Effector memory CD8-positive, alpha-beta T cell (primary cell): ENCODE measurements at regions not wholly inside any gene's neighbourhood (a gene's known extent, or its start where the extent isn't known, plus 50 kb on each side); places are given as distances from the start of the nearest gene placed in this dataset.

Source experiments
- ATAC-seq: fragments of 150-1000 bp; cut with Tn5 transposase; replicated peaks from 2 replicates; pipeline ENCODE4 v1.10.0; 2021; ENCODE audit warnings: mild to moderate bottlenecking, moderate library complexity
- DNase-seq, 3 experiments: peaks; one replicate each; pipeline ENCODE4 v3.0.0; 2021
- H3K27ac Mint-ChIP-seq, 2 donors: one replicate each; pipeline ENCODE4 v1.8.0; 2022; ENCODE audit warnings: mild to moderate bottlenecking in 2 of 2, mixed read lengths in 2 of 2, moderate library complexity in 2 of 2
- H3K27me3 Mint-ChIP-seq, 2 donors: one replicate each; pipeline ENCODE4 v1.8.0; 2022; ENCODE audit warnings: mixed read lengths in 2 of 2
- H3K36me3 Mint-ChIP-seq: one replicate; pipeline ENCODE4 v1.8.0; 2022; ENCODE audit warnings: mild to moderate bottlenecking, moderate library complexity, mixed read lengths; ENCODE audit not compliant: insufficient read depth
- H3K4me1 Mint-ChIP-seq, 2 donors: one replicate each; pipeline ENCODE4 v1.8.0; 2022; ENCODE audit warnings: low read depth in 2 of 2, mixed read lengths in 2 of 2
- H3K4me3 Mint-ChIP-seq, 2 donors: one replicate each; pipeline ENCODE4 v1.8.0; 2022; ENCODE audit warnings: mild to moderate bottlenecking in 2 of 2, mixed read lengths in 2 of 2, moderate library complexity in 2 of 2
- H3K9me3 Mint-ChIP-seq, 2 donors: one replicate each; pipeline ENCODE4 v1.8.0; 2022; ENCODE audit warnings: mixed read lengths in 2 of 2

- no peak overlapping the region for H3K4me3 Mint-ChIP-seq
- DNase-seq: no peak
- H3K4me1 Mint-ChIP-seq: peaks cover 0 to 2% of the 10 kb centered on the region in 2 donors
- H3K27ac Mint-ChIP-seq: no peak overlapping the region
- H3K36me3 Mint-ChIP-seq: no peaks in the 10 kb centered on the region
- H3K27me3 Mint-ChIP-seq: peaks cover 0 to 4% of the 10 kb centered on the region in 2 donors
- ATAC-seq: no peak
- H3K9me3 Mint-ChIP-seq: no peaks in the 10 kb centered on the region
Measured at GRCh38 chr10:3548076-3548475, 236.9 kb downstream of the KLF6 start.

- no peak for ATAC-seq
- no peak for DNase-seq
- no peaks in the 10 kb centered on the region for H3K9me3 Mint-ChIP-seq
- H3K36me3 Mint-ChIP-seq: no peaks in the 10 kb centered on the region
- H3K4me3 Mint-ChIP-seq: no peak overlapping the region
- H3K4me1 Mint-ChIP-seq: no peaks in the 10 kb centered on the region
- no peak overlapping the region for H3K27ac Mint-ChIP-seq
- peaks cover 0 to 4% of the 10 kb centered on the region in 2 donors for H3K27me3 Mint-ChIP-seq
Measured at GRCh38 chr10:3544561-3544960, 240.4 kb downstream of the KLF6 start.

- H3K9me3 Mint-ChIP-seq: no peaks in the 10 kb centered on the region
- H3K4me1 Mint-ChIP-seq: no peaks in the 10 kb centered on the region
- no peak overlapping the region for H3K4me3 Mint-ChIP-seq
- no peaks in the 10 kb centered on the region for H3K27me3 Mint-ChIP-seq
- no peak overlapping the region for H3K27ac Mint-ChIP-seq
- no peak for DNase-seq
- H3K36me3 Mint-ChIP-seq: no peaks in the 10 kb centered on the region
- no peak for ATAC-seq
Measured at GRCh38 chr10:3542185-3542611, 242.8 kb downstream of the KLF6 start.

GRCh38 chr10:3539696-3540383 is 245.2 kb downstream of the KLF6 start:
- no peak overlapping the region for H3K27ac Mint-ChIP-seq
- H3K36me3 Mint-ChIP-seq: no peaks in the 10 kb centered on the region
- H3K4me1 Mint-ChIP-seq: no peaks in the 10 kb centered on the region
- no peak for DNase-seq
- H3K27me3 Mint-ChIP-seq: no peaks in the 10 kb centered on the region
- no peaks in the 10 kb centered on the region for H3K9me3 Mint-ChIP-seq
- ATAC-seq: no peak
- H3K4me3 Mint-ChIP-seq: no peak overlapping the region

GRCh38 chr10:3538656-3539531 is 246.1 kb downstream of the KLF6 start:
- Mint-ChIP-seq H3K4me1 (no peaks in the 10 kb centered on the region), H3K4me3 (no peak overlapping the region), H3K36me3 (no peaks in the 10 kb centered on the region), H3K27me3 (peaks cover 0 to 4% of the 10 kb centered on the region in 2 donors), H3K27ac (no peak overlapping the region), H3K9me3 (no peaks in the 10 kb centered on the region)
- ATAC-seq: no peak
- no peak for DNase-seq

DNA sequence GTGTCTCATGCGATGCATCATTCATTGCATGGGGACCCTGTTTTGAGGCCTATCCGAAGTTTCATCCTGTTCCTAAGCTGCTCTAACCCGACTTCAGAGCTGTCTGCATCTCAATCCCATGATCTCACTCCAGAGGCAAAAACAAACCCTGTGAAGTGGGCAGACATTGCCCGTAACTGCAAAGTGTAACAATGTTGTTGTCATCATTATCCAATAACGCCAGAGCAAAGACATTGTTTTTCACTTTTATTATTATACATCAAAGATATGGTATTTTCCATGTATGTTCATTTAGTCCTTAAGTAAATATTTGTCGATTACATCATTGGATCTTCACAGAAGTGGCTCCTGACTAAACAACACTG is 246.7 kb downstream of the KLF6 start:
- no peak for DNase-seq
- no peak for ATAC-seq
- Mint-ChIP-seq H3K27ac (no peak overlapping the region), H3K27me3 (peaks cover 0 to 8% of the 10 kb centered on the region in 2 donors), H3K4me3 (no peak overlapping the region), H3K9me3 (no peaks in the 10 kb centered on the region), H3K4me1 (no peaks in the 10 kb centered on the region), H3K36me3 (no peaks in the 10 kb centered on the region)

DNA sequence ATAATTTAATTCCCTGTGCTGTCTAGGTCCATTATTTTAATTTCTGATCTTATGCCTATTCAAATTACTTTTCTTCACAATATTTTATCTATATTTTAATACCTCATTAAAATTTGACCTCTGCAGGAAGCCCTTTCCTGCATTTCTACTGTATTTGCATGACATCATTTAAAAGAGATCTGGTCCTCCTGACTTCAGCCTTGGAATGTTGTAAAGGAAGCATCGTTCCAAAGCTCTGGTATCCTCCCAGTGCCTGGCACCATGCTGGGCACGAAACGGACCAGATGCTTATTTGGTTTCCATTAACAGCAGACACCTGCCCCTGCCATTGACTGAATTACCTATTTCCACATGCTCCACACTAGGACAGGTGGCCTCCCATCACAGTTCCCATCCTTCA is 247.5 kb downstream of the KLF6 start:
- H3K4me1 Mint-ChIP-seq: no peaks in the 10 kb centered on the region
- DNase-seq: no peak
- no peak for ATAC-seq
- peaks cover 5 to 8% of the 10 kb centered on the region in 2 donors for H3K27me3 Mint-ChIP-seq
- H3K27ac Mint-ChIP-seq: no peak overlapping the region
- H3K4me3 Mint-ChIP-seq: no peak overlapping the region
- H3K36me3 Mint-ChIP-seq: no peaks in the 10 kb centered on the region
- H3K9me3 Mint-ChIP-seq: no peaks in the 10 kb centered on the region

- Mint-ChIP-seq H3K4me3 (no peak overlapping the region), H3K4me1 (no peaks in the 10 kb centered on the region), H3K27ac (no peak overlapping the region), H3K36me3 (no peaks in the 10 kb centered on the region), H3K27me3 (peaks cover 6 to 14% of the 10 kb centered on the region in 2 donors), H3K9me3 (no peaks in the 10 kb centered on the region)
- no peak for ATAC-seq
- no peak for DNase-seq
Measured at GRCh38 chr10:3535001-3535400, 250.0 kb downstream of the KLF6 start.

DNA sequence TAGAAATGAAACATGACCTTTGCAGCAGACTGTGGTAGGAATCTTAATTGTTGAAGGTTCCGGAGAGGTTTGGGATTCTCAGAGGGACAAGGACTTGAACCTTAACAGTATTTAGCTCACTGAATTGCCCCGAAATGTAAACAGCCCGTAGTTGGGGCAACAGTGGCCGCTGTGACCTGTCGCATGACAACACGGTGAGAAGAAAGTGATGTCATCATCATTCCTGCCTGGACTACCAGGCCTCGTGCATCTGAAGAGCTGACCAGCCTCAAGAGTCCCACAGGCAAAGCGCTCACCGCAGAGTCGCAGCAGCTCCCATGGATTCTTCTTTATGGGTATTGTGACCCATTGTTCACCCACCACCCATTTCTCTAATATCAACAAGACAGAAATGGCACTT is 250.6 kb downstream of the KLF6 start:
- Mint-ChIP-seq H3K4me3 (no peak overlapping the region), H3K27me3 (peaks cover 11 to 14% of the 10 kb centered on the region in 2 donors), H3K36me3 (no peaks in the 10 kb centered on the region), H3K27ac (no peak overlapping the region), H3K4me1 (no peaks in the 10 kb centered on the region), H3K9me3 (no peaks in the 10 kb centered on the region)
- ATAC-seq (no peak), DNase-seq (no peak)

- H3K9me3 Mint-ChIP-seq: no peaks in the 10 kb centered on the region
- H3K27ac Mint-ChIP-seq: no peak overlapping the region
- no peaks in the 10 kb centered on the region for H3K36me3 Mint-ChIP-seq
- DNase-seq: no peak
- H3K4me3 Mint-ChIP-seq: no peak overlapping the region
- peaks cover 14 to 23% of the 10 kb centered on the region in 2 donors for H3K27me3 Mint-ChIP-seq
- no peaks in the 10 kb centered on the region for H3K4me1 Mint-ChIP-seq
- no peak for ATAC-seq
Measured at GRCh38 chr10:3533296-3533695, 251.7 kb downstream of the KLF6 start.

- no peaks in the 10 kb centered on the region for H3K36me3 Mint-ChIP-seq
- H3K4me3 Mint-ChIP-seq: no peak overlapping the region
- no peaks in the 10 kb centered on the region for H3K9me3 Mint-ChIP-seq
- ATAC-seq (no peak), DNase-seq (no peak)
- H3K27ac Mint-ChIP-seq: no peak overlapping the region
- H3K4me1 Mint-ChIP-seq: no peaks in the 10 kb centered on the region
- peaks cover 14 to 29% of the 10 kb centered on the region in 2 donors for H3K27me3 Mint-ChIP-seq
Measured at GRCh38 chr10:3532644-3533043, 252.4 kb downstream of the KLF6 start.

DNA sequence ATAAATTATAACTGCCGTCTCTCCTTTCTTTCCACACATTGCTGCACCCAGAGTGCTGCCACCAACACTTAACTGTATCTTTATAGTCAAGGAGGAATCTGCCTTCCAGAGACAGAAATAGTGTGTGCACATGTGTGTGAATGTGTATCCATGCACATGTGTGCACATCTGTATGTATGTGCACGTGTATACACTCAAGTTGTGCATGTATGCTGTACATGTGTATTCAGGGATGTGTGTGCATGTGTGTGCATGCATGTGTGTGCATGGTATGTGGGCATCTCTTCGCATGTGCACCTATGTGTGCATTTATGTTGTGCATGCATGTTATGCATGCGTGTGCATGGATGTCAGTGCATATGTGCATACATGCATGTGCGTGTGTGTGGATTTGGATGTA is 253.3 kb downstream of the KLF6 start:
- no peak overlapping the region for H3K4me3 Mint-ChIP-seq

DNA sequence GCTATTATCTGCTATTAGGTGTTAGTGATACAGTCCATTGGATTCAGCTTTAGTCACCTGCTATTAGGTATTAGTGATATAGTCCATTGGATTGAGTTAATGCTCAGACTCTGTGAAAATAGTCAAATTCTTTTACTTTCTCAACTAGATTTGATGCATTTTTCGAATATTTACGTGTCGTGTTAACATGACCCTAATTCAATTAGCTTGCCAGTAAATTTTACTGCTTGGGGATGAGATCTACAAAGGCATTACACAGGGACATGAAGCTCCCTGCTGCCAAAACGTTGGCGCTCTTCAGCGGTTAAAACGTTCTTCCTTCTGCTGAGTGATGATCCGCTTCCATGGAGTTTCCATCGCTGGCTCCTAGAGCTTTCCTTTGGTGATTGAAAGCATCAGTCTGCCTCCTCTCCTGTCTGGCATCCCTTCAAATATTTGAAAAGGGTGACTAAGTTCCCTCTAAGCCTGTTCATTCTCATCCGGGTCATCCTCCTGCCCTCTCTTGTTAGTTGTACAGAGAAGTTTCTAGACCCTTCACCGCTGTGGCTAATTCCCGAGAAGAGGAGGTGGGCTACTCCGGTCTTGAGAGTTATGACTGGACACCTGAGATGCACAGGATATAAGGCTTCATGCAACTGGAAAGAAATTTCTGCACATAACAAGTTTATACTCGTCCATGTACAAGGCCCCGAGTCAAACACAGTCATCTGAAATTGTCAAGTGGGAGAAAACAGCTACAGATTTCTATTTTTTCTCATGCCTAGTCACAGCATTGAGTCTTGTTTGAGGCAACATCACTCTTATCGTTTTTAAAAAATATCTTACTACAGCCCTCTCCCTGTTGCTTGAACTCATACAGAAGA is 254.0 kb downstream of the KLF6 start:
- no peaks in the 10 kb centered on the region for H3K4me1 Mint-ChIP-seq
- H3K4me3 Mint-ChIP-seq: no peak overlapping the region
- no peaks in the 10 kb centered on the region for H3K36me3 Mint-ChIP-seq
- peaks cover 14 to 33% of the 10 kb centered on the region in 2 donors for H3K27me3 Mint-ChIP-seq
- ATAC-seq (no peak), DNase-seq (no peak)
- no peaks in the 10 kb centered on the region for H3K9me3 Mint-ChIP-seq
- H3K27ac Mint-ChIP-seq: no peak overlapping the region

More for the DNA sequence above, 253.3 kb downstream of the KLF6 start:
- Mint-ChIP-seq H3K9me3 (no peaks in the 10 kb centered on the region), H3K4me1 (no peaks in the 10 kb centered on the region), H3K27me3 (peaks cover 14 to 30% of the 10 kb centered on the region in 2 donors), H3K36me3 (no peaks in the 10 kb centered on the region), H3K27ac (no peak overlapping the region)
- DNase-seq (no peak), ATAC-seq (no peak)
